ENCODE measurements at regions not wholly inside any gene's neighbourhood (a gene's known extent, or its start where the extent isn't known, plus 50 kb on each side); places are given as distances from the start of the nearest gene placed in this dataset.

DNA sequence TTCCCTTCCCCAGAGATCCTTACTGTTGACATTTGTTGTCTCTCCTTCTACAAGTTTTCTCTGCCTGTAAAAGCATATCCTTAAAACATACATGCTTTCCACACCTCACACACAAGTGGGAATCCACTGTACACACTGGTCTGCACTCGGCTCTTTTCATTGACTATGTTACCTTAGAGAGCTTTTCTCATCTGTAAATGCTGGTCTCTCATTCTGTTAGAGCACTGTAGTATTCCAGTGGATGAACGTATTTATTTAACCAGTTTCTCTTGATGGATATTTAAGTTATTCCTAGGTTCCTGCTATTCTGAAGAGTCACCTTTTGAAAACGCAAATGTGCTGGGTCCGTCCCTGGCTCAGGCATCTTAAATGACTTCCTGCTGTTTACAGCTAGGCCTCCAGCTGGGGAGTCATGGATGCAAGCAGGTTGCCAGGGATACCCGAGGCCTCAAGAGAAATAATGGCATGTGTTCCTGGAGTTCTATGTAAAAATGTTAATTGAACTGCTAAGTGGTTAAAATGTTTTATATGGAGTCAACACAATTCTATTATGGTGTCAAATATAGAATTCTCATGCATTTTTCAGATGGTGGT, 61.1 kb upstream of the TGM3 start:
- TF ChIP-seq, protein P1, sequence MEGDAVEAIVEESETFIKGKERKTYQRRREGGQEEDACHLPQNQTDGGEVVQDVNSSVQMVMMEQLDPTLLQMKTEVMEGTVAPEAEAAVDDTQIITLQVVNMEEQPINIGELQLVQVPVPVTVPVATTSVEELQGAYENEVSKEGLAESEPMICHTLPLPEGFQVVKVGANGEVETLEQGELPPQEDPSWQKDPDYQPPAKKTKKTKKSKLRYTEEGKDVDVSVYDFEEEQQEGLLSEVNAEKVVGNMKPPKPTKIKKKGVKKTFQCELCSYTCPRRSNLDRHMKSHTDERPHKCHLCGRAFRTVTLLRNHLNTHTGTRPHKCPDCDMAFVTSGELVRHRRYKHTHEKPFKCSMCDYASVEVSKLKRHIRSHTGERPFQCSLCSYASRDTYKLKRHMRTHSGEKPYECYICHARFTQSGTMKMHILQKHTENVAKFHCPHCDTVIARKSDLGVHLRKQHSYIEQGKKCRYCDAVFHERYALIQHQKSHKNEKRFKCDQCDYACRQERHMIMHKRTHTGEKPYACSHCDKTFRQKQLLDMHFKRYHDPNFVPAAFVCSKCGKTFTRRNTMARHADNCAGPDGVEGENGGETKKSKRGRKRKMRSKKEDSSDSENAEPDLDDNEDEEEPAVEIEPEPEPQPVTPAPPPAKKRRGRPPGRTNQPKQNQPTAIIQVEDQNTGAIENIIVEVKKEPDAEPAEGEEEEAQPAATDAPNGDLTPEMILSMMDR (conservative IDR thresholded peaks at IDR 0.05; ENCODE audit: low read length), result no peak
- TF ChIP-seq EZH2phosphoT487 (IDR thresholded peaks at IDR 0.05; ENCODE audit: borderline replicate concordance, low read depth, low read length), result no peak

All from OCI-LY7 (cell line).